ENCODE measurements at regions not wholly inside any gene's neighbourhood (a gene's known extent, or its start where the extent isn't known, plus 50 kb on each side); places are given as distances from the start of the nearest gene placed in this dataset.

DNA sequence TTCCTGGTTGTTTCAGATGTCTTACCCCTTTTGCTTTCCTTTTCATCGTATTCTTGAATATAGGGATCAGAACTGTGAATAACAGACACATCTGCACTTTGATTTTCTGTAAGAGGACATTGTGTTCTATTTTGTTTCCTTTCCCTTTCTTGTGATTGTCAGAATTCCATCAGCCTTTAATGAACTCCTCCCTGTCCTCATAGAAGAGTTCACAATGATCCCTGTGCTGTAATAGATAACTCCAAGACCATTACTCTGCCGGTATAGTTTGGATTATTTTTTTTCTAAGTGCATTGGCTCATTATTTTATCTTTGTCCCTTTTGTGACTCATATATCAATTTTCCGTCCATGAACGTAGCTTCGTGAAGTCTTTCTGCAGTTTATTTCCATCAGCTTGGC, 59.7 kb upstream of the PRDM8 start:
- H2BK5ac ChIP-seq (ENCODE audit: low read depth, low read length) = no peak overlapping the region
- H4K8ac ChIP-seq (ENCODE audit: extremely low read depth, insufficient read depth, low read length) = no peak overlapping the region
- POLR2A ChIA-PET (ENCODE audit: partially characterized antibody) = no interaction called here
- CTCF ChIA-PET (ENCODE audit: partially characterized antibody) = interaction anchor here (1.1 kb wide), 1 partner anchor 43 kb away, joined by 3 read pairs; no protein-coding TSS in a partner anchor
- no peak overlapping the region for H3K9ac ChIP-seq (replicated peaks in 1 of 4; ENCODE audit: extremely low read depth in 1 of 4, low read depth in 3 of 4, low read length in 3 of 4)
- H3K9me3 ChIP-seq (ENCODE audit: insufficient read depth in 2 of 2, low read depth in 1 of 2, low read length in 1 of 2) = no peaks in the 10 kb centered on the region
- no peak for FAIRE-seq
- no peaks in the 10 kb centered on the region for H3K4me1 ChIP-seq (replicated peaks in 1 of 4; ENCODE audit: control insufficient read depth in 3 of 4, insufficient read depth in 4 of 4, low read length in 3 of 4)
- no peak overlapping the region for H3K56ac ChIP-seq (replicated peaks; ENCODE audit: insufficient read length, low read depth, low read length)
- no peaks in the 10 kb centered on the region for H3K23me2 ChIP-seq (ENCODE audit: low read depth, low read length)
- H3K23ac ChIP-seq (ENCODE audit: insufficient read length) = no peak overlapping the region
- H3K4me2 ChIP-seq (ENCODE audit: insufficient read depth in 1 of 2, low read depth in 2 of 2, low read length in 2 of 2) = no peak overlapping the region
- no peak overlapping the region for H4K91ac ChIP-seq (replicated peaks; ENCODE audit: insufficient read length, low read length)
- no peaks in the 10 kb centered on the region for H3K27me3 ChIP-seq (replicated peaks in 1 of 4; ENCODE audit: control insufficient read depth in 3 of 4, extremely low read depth in 1 of 4, insufficient read depth in 3 of 4, low read length in 3 of 4)
- H4K20me1 ChIP-seq (replicated peaks in 1 of 2; ENCODE audit: control insufficient read depth in 1 of 2, insufficient read depth in 2 of 2, low read length in 2 of 2) = no peaks in the 10 kb centered on the region
- no peak overlapping the region for H2BK12ac ChIP-seq (ENCODE audit: low read depth, low read length)
- no peak overlapping the region for H3K4me3 ChIP-seq (ENCODE audit: extremely low read depth in 1 of 4, insufficient read depth in 2 of 4, low read depth in 3 of 4, low read length in 4 of 4)
- no peak overlapping the region for H3K14ac ChIP-seq (ENCODE audit: insufficient read length)
- H2BK20ac ChIP-seq (ENCODE audit: low read length) = no peak overlapping the region
- no peak overlapping the region for H2BK120ac ChIP-seq (replicated peaks; ENCODE audit: low read depth, low read length)
- no peak for DNase-seq (ENCODE audit: low read depth in 1 of 2, low spot score in 2 of 2)
- H3K18ac ChIP-seq (ENCODE audit: extremely low read depth, low read length) = no peak overlapping the region
- H3K79me2 ChIP-seq (ENCODE audit: control insufficient read depth in 1 of 2, insufficient read depth in 2 of 2, low read length in 2 of 2) = no peaks in the 10 kb centered on the region
- no peak overlapping the region for H4K5ac ChIP-seq (ENCODE audit: insufficient read length, low read depth, low read length)
- H2AK5ac ChIP-seq (ENCODE audit: low read depth, low read length) = no peak overlapping the region
- H2AFZ ChIP-seq (ENCODE audit: low read length) = no peak overlapping the region
- H2BK15ac ChIP-seq (ENCODE audit: low read length) = no peak overlapping the region
- H3K4ac ChIP-seq (replicated peaks; ENCODE audit: insufficient read length, low read depth, low read length) = no peak overlapping the region
- WGBS, 2 experiments (ENCODE audit: extremely low coverage in 1 of 2, insufficient coverage in 1 of 2, insufficient read length in 1 of 2, insufficient replicate concordance in 2 of 2, low coverage in 1 of 2, low lambda C conversion rate in 2 of 2, missing lambda C conversion rate in 1 of 2) = 91% methylated on average over 5 of the region's 5 CpGs; no CpG with 5 or more reads in 1 of the 2 experiments
- H3K36me3 ChIP-seq (ENCODE audit: control insufficient read depth in 2 of 4, insufficient read depth in 4 of 4, low read length in 3 of 4) = no peaks in the 10 kb centered on the region
- no peak overlapping the region for H3K27ac ChIP-seq (ENCODE audit: low read depth, low read length)
- H3K79me1 ChIP-seq (ENCODE audit: low read depth, low read length) = no peaks in the 10 kb centered on the region
- TF ChIP-seq, protein P1, sequence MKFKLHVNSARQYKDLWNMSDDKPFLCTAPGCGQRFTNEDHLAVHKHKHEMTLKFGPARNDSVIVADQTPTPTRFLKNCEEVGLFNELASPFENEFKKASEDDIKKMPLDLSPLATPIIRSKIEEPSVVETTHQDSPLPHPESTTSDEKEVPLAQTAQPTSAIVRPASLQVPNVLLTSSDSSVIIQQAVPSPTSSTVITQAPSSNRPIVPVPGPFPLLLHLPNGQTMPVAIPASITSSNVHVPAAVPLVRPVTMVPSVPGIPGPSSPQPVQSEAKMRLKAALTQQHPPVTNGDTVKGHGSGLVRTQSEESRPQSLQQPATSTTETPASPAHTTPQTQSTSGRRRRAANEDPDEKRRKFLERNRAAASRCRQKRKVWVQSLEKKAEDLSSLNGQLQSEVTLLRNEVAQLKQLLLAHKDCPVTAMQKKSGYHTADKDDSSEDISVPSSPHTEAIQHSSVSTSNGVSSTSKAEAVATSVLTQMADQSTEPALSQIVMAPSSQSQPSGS (IDR thresholded peaks at IDR 0.05; ENCODE audit: low read length) = no peak
- TF ChIP-seq CTBP2 (IDR thresholded peaks at IDR 0.05; ENCODE audit: borderline replicate concordance, insufficient read depth, insufficient read length, low read length) (no peak), SIX5 (IDR thresholded peaks at IDR 0.05; ENCODE audit: low read depth, low read length) (no peak), ASH2L (IDR thresholded peaks at IDR 0.05; ENCODE audit: low read length) (no peak), KDM4A (IDR thresholded peaks at IDR 0.05; ENCODE audit: low read depth, low read length, severe bottlenecking) (no peak), CBX5 (IDR thresholded peaks at IDR 0.05; ENCODE audit: low read depth, low read length) (no peak), JUND (IDR thresholded peaks at IDR 0.05; ENCODE audit: low read length) (no peak), JUN (IDR thresholded peaks at IDR 0.05; ENCODE audit: low read depth, low read length) (no peak), GTF2F1 (IDR thresholded peaks at IDR 0.05; ENCODE audit: borderline replicate concordance, low read depth, low read length) (no peak)
- TF ChIP-seq, protein P2, sequence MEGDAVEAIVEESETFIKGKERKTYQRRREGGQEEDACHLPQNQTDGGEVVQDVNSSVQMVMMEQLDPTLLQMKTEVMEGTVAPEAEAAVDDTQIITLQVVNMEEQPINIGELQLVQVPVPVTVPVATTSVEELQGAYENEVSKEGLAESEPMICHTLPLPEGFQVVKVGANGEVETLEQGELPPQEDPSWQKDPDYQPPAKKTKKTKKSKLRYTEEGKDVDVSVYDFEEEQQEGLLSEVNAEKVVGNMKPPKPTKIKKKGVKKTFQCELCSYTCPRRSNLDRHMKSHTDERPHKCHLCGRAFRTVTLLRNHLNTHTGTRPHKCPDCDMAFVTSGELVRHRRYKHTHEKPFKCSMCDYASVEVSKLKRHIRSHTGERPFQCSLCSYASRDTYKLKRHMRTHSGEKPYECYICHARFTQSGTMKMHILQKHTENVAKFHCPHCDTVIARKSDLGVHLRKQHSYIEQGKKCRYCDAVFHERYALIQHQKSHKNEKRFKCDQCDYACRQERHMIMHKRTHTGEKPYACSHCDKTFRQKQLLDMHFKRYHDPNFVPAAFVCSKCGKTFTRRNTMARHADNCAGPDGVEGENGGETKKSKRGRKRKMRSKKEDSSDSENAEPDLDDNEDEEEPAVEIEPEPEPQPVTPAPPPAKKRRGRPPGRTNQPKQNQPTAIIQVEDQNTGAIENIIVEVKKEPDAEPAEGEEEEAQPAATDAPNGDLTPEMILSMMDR (IDR thresholded peaks at IDR 0.05; ENCODE audit: control extremely low read depth in 1 of 3, insufficient read depth in 1 of 3, low read depth in 1 of 3, low read length in 3 of 3) = no peak
